HCT116 (cell line): ENCODE measurements at regions not wholly inside any gene's neighbourhood (a gene's known extent, or its start where the extent isn't known, plus 50 kb on each side); places are given as distances from the start of the nearest gene placed in this dataset.

Experiments used
- ATAC-seq: fragments of 200-7000 bp; cut with Tn5 transposase; 2 replicates; pipeline ENCODE4 v1.9.1; 2020; ENCODE audit warnings: mild to moderate bottlenecking, moderate library complexity
- BruUV-seq: library from RNA; stranded (reverse); fragments of 400-500 nt; replicated peaks from 2 replicates; lab custom pipeline; 2021; lab: Mats Ljungman, UMichigan
- CTCF ChIA-PET: fragments of 300-600 bp; sonication (Branson Sonifier 250); formaldehyde crosslinking; loops from one replicate; lab custom pipeline; 2021; ENCODE audit warnings: antibody characterized with exemption; lab: Charles Lee
- POLR2A ChIA-PET: fragments of 300-600, 350-600 bp; sonication (Branson Sonifier 250); formaldehyde crosslinking; loops from one replicate; lab custom pipeline; 2021; ENCODE audit warnings: antibody characterized with exemption; lab: Charles Lee
- RAD21 ChIA-PET, 2 experiments: fragments of 300-600 bp; sonication (Branson Sonifier 250); formaldehyde crosslinking; loops; one replicate each; lab custom pipeline; 2023; ENCODE audit warnings: low total read pairs in 2 of 2; ENCODE audit not compliant: uncharacterized antibody in 2 of 2, unreplicated experiment in 2 of 2, low non-redundant PET in 1 of 2; lab: Charles Lee
- DNase-seq: peaks from one replicate; pipeline ENCODE4 v3.0.0-alpha.2; 2010; ENCODE audit warnings: low read depth, low spot score
- H2AFZ ChIP-seq: fragments of 200-600 bp; shearing (Covaris generic), sonication (generic); 2 replicates; pipeline ENCODE4 v1.6.1; 2017; ENCODE audit warnings: low read depth, mixed run types, mixed read lengths, antibody characterized with exemption, low read length; ENCODE audit not compliant: poor library complexity, severe bottlenecking
- H3K27ac ChIP-seq: 2 replicates; pipeline ENCODE4 v1.5.1; 2012; ENCODE audit warnings: low read depth, low read length
- H3K27me3 ChIP-seq: fragments of 200-600 bp; sonication (generic); 2 replicates; pipeline ENCODE4 v1.6.1; 2016; ENCODE audit warnings: mixed run types, low read length, mixed read lengths; ENCODE audit not compliant: insufficient read depth
- H3K36me3 ChIP-seq, 2 experiments: fragments of 200-500 bp in 1 of 2; fragments of 200-600 bp in 1 of 2; sonication (Bioruptor generic) in 1 of 2; sonication (generic) in 1 of 2; 2 replicates each; pipeline versions ENCODE4 v1.5.1 to v1.6.1; 2014 to 2016; ENCODE audit warnings: low read length in 2 of 2, inconsistent platforms in 1 of 2, mixed read lengths in 1 of 2, mixed run types in 1 of 2; ENCODE audit not compliant: insufficient read depth in 2 of 2, control insufficient read depth in 1 of 2
- H3K4me1 ChIP-seq, 2 experiments: fragments of 200-600 bp in 1 of 2; sonication (generic) in 1 of 2; 2 replicates each; pipeline versions ENCODE4 v1.5.1 to v1.6.1; 2012 to 2017; ENCODE audit warnings: low read length in 2 of 2, inconsistent platforms in 1 of 2, mild to moderate bottlenecking in 1 of 2, mixed read lengths in 1 of 2, mixed run types in 1 of 2, moderate library complexity in 1 of 2; ENCODE audit not compliant: insufficient read depth in 2 of 2, control insufficient read depth in 1 of 2
- H3K4me2 ChIP-seq: fragments of 200-600 bp; sonication (generic); 2 replicates; pipeline ENCODE4 v1.6.1; 2017; ENCODE audit warnings: mixed run types, low read length, mixed read lengths
- H3K4me3 ChIP-seq, 2 experiments: fragments of 200-600 bp in 1 of 2; sonication (generic) in 1 of 2; replicated peaks in 1 of 2; 2 replicates each; pipeline ENCODE4 v1.5.1; 2011 to 2016; ENCODE audit warnings: low read length in 2 of 2, control low read depth in 1 of 2, low read depth in 1 of 2, mild to moderate bottlenecking in 1 of 2, mixed read lengths in 1 of 2, mixed run types in 1 of 2
- H3K79me2 ChIP-seq: fragments of 200-600 bp; sonication (generic); 2 replicates; pipeline ENCODE4 v1.6.1; 2017; ENCODE audit warnings: mild to moderate bottlenecking, mixed run types, low read length, moderate library complexity, mixed read lengths; ENCODE audit not compliant: insufficient read depth
- H3K9ac ChIP-seq: fragments of 200-600 bp; sonication (generic); 2 replicates; pipeline ENCODE4 v1.6.1; 2016; ENCODE audit warnings: low read length, mixed read lengths
- H3K9me2 ChIP-seq: fragments of 200-600 bp; sonication (generic), shearing (Covaris generic); 2 replicates; pipeline ENCODE4 v1.6.1; 2017; ENCODE audit warnings: mixed run types, mild to moderate bottlenecking, moderate library complexity; ENCODE audit not compliant: insufficient read depth
- H3K9me3 ChIP-seq, 2 experiments: fragments of 200-500 bp in 1 of 2; fragments of 200-600 bp in 1 of 2; sonication (Bioruptor generic) in 1 of 2; sonication (generic) in 1 of 2; 2 replicates each; pipeline ENCODE4 v1.6.1; 2014 to 2017; ENCODE audit warnings: low read length in 2 of 2, mixed read lengths in 2 of 2, inconsistent platforms in 1 of 2, low read depth in 1 of 2, mild to moderate bottlenecking in 1 of 2, mixed run types in 1 of 2, moderate library complexity in 1 of 2; ENCODE audit not compliant: control insufficient read depth in 1 of 2, insufficient read depth in 1 of 2
- H4K20me1 ChIP-seq: fragments of 200-600 bp; sonication (generic), shearing (Covaris generic); 2 replicates; pipeline ENCODE4 v1.6.1; 2017; ENCODE audit warnings: mixed run types, mild to moderate bottlenecking, moderate library complexity; ENCODE audit not compliant: insufficient read depth
- SIN3A ChIP-seq: IDR thresholded peaks from 2 replicates; pipeline ENCODE4 v1.6.1; 2012; ENCODE audit warnings: low read depth
- SP1 ChIP-seq: IDR thresholded peaks from 2 replicates; pipeline ENCODE4 v1.6.1; 2012; ENCODE audit warnings: low read depth
- SRF ChIP-seq: IDR thresholded peaks from 2 replicates; pipeline ENCODE4 v1.6.1; 2012; ENCODE audit warnings: low read depth
- TCF7L2 ChIP-seq: IDR thresholded peaks from 2 replicates; pipeline ENCODE4 v1.7.0; 2011; ENCODE audit warnings: borderline replicate concordance, inconsistent platforms; ENCODE audit not compliant: insufficient read depth, insufficient read length; ENCODE audit errors: extremely low read depth
- ZBTB33 ChIP-seq: IDR thresholded peaks from 2 replicates; pipeline ENCODE4 v1.6.1; 2011; ENCODE audit warnings: mild to moderate bottlenecking, low read length, moderate library complexity; ENCODE audit not compliant: insufficient replicate concordance; ENCODE audit errors: extremely low read depth
- ZFX ChIP-seq: fragments of 450-650 bp; IDR thresholded peaks from 2 replicates; pipeline ENCODE4 v1.6.1; 2017
- intact Hi-C: fragments of 100-400 bp; cut with micrococcal nuclease; formaldehyde crosslinking; loops from 2 replicates; pipeline ENCODE4 v1.10.0; 2022
- TF ChIP-seq, protein P1 (sequence below): IDR thresholded peaks from 2 replicates; pipeline ENCODE4 v1.6.1; 2012; ENCODE audit warnings: low read depth

GRCh38 chr7:153034791-153035190 is 275.2 kb downstream of the ACTR3B start:
- Histone ChIP-seq H3K4me3 (no peak overlapping the region), H3K4me2 (no peak overlapping the region), H3K79me2 (no peaks in the 10 kb centered on the region), H3K36me3 (no peaks in the 10 kb centered on the region), H3K9me2 (no peaks in the 10 kb centered on the region), H4K20me1 (no peaks in the 10 kb centered on the region), H3K27me3 (peaks cover 9% of the 10 kb centered on the region; the same call in 1 of the 2 replicates), H2AFZ (no peak overlapping the region), H3K4me1 (no peaks in the 10 kb centered on the region), H3K27ac (no peak overlapping the region), H3K9me3 (no peaks in the 10 kb centered on the region), H3K9ac (no peak overlapping the region)
- intact Hi-C loops = no loop called here
- ChIA-PET CTCF (no interaction called here), POLR2A (no interaction called here), RAD21 (no interaction called here)
- TF ChIP-seq SRF = no peak
- no peak for TF ChIP-seq TCF7L2
- no peak for TF ChIP-seq ZBTB33
- TF ChIP-seq, protein P1, sequence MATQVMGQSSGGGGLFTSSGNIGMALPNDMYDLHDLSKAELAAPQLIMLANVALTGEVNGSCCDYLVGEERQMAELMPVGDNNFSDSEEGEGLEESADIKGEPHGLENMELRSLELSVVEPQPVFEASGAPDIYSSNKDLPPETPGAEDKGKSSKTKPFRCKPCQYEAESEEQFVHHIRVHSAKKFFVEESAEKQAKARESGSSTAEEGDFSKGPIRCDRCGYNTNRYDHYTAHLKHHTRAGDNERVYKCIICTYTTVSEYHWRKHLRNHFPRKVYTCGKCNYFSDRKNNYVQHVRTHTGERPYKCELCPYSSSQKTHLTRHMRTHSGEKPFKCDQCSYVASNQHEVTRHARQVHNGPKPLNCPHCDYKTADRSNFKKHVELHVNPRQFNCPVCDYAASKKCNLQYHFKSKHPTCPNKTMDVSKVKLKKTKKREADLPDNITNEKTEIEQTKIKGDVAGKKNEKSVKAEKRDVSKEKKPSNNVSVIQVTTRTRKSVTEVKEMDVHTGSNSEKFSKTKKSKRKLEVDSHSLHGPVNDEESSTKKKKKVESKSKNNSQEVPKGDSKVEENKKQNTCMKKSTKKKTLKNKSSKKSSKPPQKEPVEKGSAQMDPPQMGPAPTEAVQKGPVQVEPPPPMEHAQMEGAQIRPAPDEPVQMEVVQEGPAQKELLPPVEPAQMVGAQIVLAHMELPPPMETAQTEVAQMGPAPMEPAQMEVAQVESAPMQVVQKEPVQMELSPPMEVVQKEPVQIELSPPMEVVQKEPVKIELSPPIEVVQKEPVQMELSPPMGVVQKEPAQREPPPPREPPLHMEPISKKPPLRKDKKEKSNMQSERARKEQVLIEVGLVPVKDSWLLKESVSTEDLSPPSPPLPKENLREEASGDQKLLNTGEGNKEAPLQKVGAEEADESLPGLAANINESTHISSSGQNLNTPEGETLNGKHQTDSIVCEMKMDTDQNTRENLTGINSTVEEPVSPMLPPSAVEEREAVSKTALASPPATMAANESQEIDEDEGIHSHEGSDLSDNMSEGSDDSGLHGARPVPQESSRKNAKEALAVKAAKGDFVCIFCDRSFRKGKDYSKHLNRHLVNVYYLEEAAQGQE = no peak
- no peak for TF ChIP-seq SIN3A
- TF ChIP-seq SP1 = no peak
- no peak for TF ChIP-seq ZFX
- no peak for DNase-seq
- no peak for ATAC-seq
- BruUV-seq = no TSS peak
